Mucosa of rectum (tissue), 2 donors: ENCODE measurements at regions not wholly inside any gene's neighbourhood (a gene's known extent, or its start where the extent isn't known, plus 50 kb on each side); places are given as distances from the start of the nearest gene placed in this dataset.

Experiments used
- H3K27ac ChIP-seq, 2 donors: one replicate each; pipeline ENCODE4 v1.7.0; 2013; ENCODE audit warnings: inconsistent platforms in 2 of 2, low read depth in 2 of 2, low read length in 2 of 2
- H3K27me3 ChIP-seq, 2 donors: one replicate each; pipeline ENCODE4 v1.7.0; 2013; ENCODE audit warnings: low read length in 2 of 2; ENCODE audit not compliant: control insufficient read depth in 2 of 2, insufficient read depth in 2 of 2
- H3K36me3 ChIP-seq, 2 donors: one replicate each; pipeline ENCODE4 v1.7.0; 2013; ENCODE audit warnings: low read length in 2 of 2; ENCODE audit not compliant: control insufficient read depth in 2 of 2, insufficient read depth in 2 of 2
- H3K4me1 ChIP-seq, 2 donors: one replicate each; pipeline ENCODE4 v1.7.0; 2013; ENCODE audit warnings: low read length in 2 of 2, mild to moderate bottlenecking in 1 of 2; ENCODE audit not compliant: control insufficient read depth in 2 of 2, insufficient read depth in 2 of 2
- H3K4me3 ChIP-seq, 2 donors: one replicate each; pipeline ENCODE4 v1.7.0; 2013; ENCODE audit warnings: low read length in 2 of 2
- H3K9ac ChIP-seq, 2 donors: one replicate each; pipeline ENCODE4 v1.7.0; 2013; ENCODE audit warnings: low read length in 2 of 2, low read depth in 1 of 2, mild to moderate bottlenecking in 1 of 2
- H3K9me3 ChIP-seq, 2 donors: one replicate each; pipeline ENCODE4 v1.7.0; 2013; ENCODE audit warnings: low read length in 2 of 2; ENCODE audit not compliant: control insufficient read depth in 2 of 2
- donor health status: healthy.
- donor health status: Normal muscosa, but diverticular disease.

GRCh38 chr7:41005374-41005901 is 697.5 kb downstream of the INHBA start:
- H3K4me1 ChIP-seq, result no peaks in the 10 kb centered on the region
- H3K9ac ChIP-seq, result no peak overlapping the region
- H3K4me3 ChIP-seq, result no peak overlapping the region
- no peaks in the 10 kb centered on the region for H3K36me3 ChIP-seq
- no peaks in the 10 kb centered on the region for H3K9me3 ChIP-seq
- no peak overlapping the region for H3K27ac ChIP-seq
- no peaks in the 10 kb centered on the region for H3K27me3 ChIP-seq

GRCh38 chr7:41003977-41004376 is 698.9 kb downstream of the INHBA start:
- Histone ChIP-seq H3K36me3 (no peaks in the 10 kb centered on the region), H3K4me3 (no peak overlapping the region), H3K4me1 (no peaks in the 10 kb centered on the region), H3K27ac (no peak overlapping the region), H3K27me3 (no peaks in the 10 kb centered on the region), H3K9ac (no peak overlapping the region), H3K9me3 (no peaks in the 10 kb centered on the region)

GRCh38 chr7:41003611-41003940 is 699.3 kb downstream of the INHBA start:
- Histone ChIP-seq H3K9me3 (no peaks in the 10 kb centered on the region), H3K27ac (no peak overlapping the region), H3K9ac (no peak overlapping the region), H3K4me3 (no peak overlapping the region), H3K36me3 (no peaks in the 10 kb centered on the region), H3K4me1 (no peaks in the 10 kb centered on the region), H3K27me3 (no peaks in the 10 kb centered on the region)

GRCh38 chr7:41002741-41003610 is 699.9 kb downstream of the INHBA start:
- no peak overlapping the region for H3K27ac ChIP-seq
- H3K4me1 ChIP-seq, result no peaks in the 10 kb centered on the region
- H3K36me3 ChIP-seq, result no peaks in the 10 kb centered on the region
- H3K4me3 ChIP-seq, result no peak overlapping the region
- no peaks in the 10 kb centered on the region for H3K9me3 ChIP-seq
- no peak overlapping the region for H3K9ac ChIP-seq
- no peaks in the 10 kb centered on the region for H3K27me3 ChIP-seq

GRCh38 chr7:41000042-41000441 is 702.8 kb downstream of the INHBA start:
- Histone ChIP-seq H3K9me3 (no peaks in the 10 kb centered on the region), H3K36me3 (no peaks in the 10 kb centered on the region), H3K27me3 (no peaks in the 10 kb centered on the region), H3K9ac (no peak overlapping the region), H3K4me1 (no peaks in the 10 kb centered on the region), H3K27ac (no peak overlapping the region), H3K4me3 (no peak overlapping the region)

GRCh38 chr7:40996233-40996677 is 706.6 kb downstream of the INHBA start:
- no peak overlapping the region for H3K4me3 ChIP-seq
- H3K4me1 ChIP-seq, result no peaks in the 10 kb centered on the region
- no peak overlapping the region for H3K9ac ChIP-seq
- no peaks in the 10 kb centered on the region for H3K36me3 ChIP-seq
- H3K27me3 ChIP-seq, result no peaks in the 10 kb centered on the region
- H3K9me3 ChIP-seq, result no peaks in the 10 kb centered on the region
- no peak overlapping the region for H3K27ac ChIP-seq

- Histone ChIP-seq H3K4me3 (no peak overlapping the region), H3K9me3 (no peaks in the 10 kb centered on the region), H3K9ac (no peak overlapping the region), H3K4me1 (no peaks in the 10 kb centered on the region), H3K27me3 (no peaks in the 10 kb centered on the region), H3K27ac (no peak overlapping the region), H3K36me3 (no peaks in the 10 kb centered on the region)
Measured at GRCh38 chr7:40990841-40991240, 712.0 kb downstream of the INHBA start.

- H3K4me1 ChIP-seq, result no peaks in the 10 kb centered on the region
- H3K9ac ChIP-seq, result no peak overlapping the region
- no peaks in the 10 kb centered on the region for H3K27me3 ChIP-seq
- H3K4me3 ChIP-seq, result no peak overlapping the region
- no peak overlapping the region for H3K27ac ChIP-seq
- no peaks in the 10 kb centered on the region for H3K9me3 ChIP-seq
- H3K36me3 ChIP-seq, result no peaks in the 10 kb centered on the region
Measured at GRCh38 chr7:40987571-40987970, 715.3 kb downstream of the INHBA start.

GRCh38 chr7:40986351-40986873 is 716.5 kb downstream of the INHBA start:
- Histone ChIP-seq H3K4me1 (no peaks in the 10 kb centered on the region), H3K36me3 (no peaks in the 10 kb centered on the region), H3K9ac (no peak overlapping the region), H3K27ac (no peak overlapping the region), H3K4me3 (no peak overlapping the region), H3K9me3 (no peaks in the 10 kb centered on the region), H3K27me3 (no peaks in the 10 kb centered on the region)

GRCh38 chr7:40983111-40983510 is 719.8 kb downstream of the INHBA start:
- H3K27ac ChIP-seq, result no peak overlapping the region

More at GRCh38 chr7:40983111-40983510, 719.8 kb downstream of the INHBA start:
- Histone ChIP-seq H3K4me3 (no peak overlapping the region), H3K36me3 (no peaks in the 10 kb centered on the region), H3K27me3 (no peaks in the 10 kb centered on the region), H3K9ac (no peak overlapping the region), H3K9me3 (no peaks in the 10 kb centered on the region), H3K4me1 (no peaks in the 10 kb centered on the region)
